ENCODE measurements at regions not wholly inside any gene's neighbourhood (a gene's known extent, or its start where the extent isn't known, plus 50 kb on each side); places are given as distances from the start of the nearest gene placed in this dataset.
"Not testable (repeated sequence)": the region's sequence is repeated elsewhere in the genome, so short reads cannot be mapped to it uniquely, and the experiment has no call there.

GRCh38 chr12:34226044-34226443 lies 203.7 kb downstream of the ALG10 start:
- DNase-seq (ENCODE audit: low spot score), result not testable (repeated sequence)

DNA sequence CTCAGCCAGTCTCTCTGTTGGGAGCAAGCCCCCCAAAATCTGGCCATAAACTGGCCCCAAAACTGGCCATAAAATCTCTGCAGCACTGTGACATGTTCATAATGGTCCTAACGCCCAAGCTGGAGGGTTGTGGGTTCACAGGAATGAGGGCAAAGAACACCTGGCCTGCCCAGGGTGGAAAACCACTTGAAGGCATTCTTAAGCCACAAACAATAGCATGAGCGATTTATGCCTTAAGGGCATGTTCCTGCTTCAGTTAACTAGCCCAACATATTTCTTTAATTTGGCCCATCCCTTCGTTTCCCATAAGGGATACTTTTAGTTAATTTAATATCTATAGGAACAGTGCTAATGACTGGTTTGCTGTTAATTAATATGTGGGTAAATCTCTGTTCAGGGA lies 205.8 kb downstream of the ALG10 start:
- DNase-seq (ENCODE audit: low spot score), result not testable (repeated sequence)

DNA sequence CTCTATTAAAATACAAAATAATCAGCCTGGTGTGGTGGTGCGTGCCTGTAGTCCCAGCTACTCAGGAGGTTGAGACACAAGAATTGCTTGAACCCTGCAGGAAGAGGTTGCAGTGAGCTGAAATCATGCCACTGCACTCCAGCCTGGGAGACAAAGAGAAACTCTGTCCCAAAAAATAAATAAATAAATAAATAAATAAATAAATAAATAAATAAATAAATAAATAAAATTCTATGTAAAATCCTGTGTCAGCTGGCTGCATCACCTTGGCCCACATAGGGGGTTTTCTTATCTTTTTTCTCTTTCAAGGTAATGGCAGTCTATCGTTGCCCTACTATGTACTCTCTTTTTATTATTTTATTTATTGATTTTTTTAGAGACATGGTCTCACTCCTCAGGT lies 206.7 kb downstream of the ALG10 start:
- not testable (repeated sequence) for DNase-seq (ENCODE audit: low spot score)

- no peak for DNase-seq (ENCODE audit: low spot score)
These were observed 211.3 kb downstream of the ALG10 start for GRCh38 chr12:34233618-34234017.

- no peak for DNase-seq (ENCODE audit: low spot score)
These were observed 213.8 kb downstream of the ALG10 start for GRCh38 chr12:34236073-34236472.

DNA sequence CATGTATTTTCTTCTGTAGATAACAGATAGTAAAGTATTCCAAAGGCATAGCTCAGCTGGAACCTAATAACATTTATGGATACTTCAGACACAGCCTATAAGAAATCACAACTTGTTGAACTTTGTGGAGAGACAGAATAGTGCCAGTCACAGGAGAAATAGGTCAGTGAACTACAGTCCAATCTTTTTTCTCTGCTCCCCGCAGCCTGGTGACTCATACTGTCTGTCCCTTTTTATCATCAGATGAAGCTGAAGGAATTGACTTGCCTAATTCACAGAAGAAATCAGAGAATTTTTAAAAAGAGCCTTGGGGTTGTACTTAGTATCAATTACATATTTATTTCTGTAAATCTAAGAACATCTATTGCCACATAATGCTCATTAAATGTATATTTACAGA lies 222.3 kb downstream of the ALG10 start:
- no peak for DNase-seq (ENCODE audit: low spot score)

GRCh38 chr12:34249271-34249670 lies 227.0 kb downstream of the ALG10 start:
- no peak for DNase-seq (ENCODE audit: low spot score)

DNA sequence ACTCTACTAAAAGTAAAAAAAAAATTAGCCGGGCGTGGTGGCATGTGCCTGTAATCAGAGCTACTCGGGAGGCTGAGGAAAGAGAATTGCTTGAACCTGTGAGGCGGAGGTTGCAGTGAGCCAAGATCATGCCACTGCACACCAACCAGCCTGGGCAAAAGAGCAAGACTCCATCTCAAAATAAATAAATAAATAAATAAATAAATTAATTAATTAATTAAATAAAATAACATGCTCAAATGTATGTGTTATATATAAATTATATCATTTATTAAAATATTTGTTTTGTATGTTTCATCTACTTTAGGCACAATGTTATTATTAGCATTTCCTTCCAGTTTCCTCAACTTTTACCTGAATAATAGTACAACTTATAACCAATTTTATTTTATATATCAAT lies 229.6 kb downstream of the ALG10 start:
- not testable (repeated sequence) for DNase-seq (ENCODE audit: low spot score)

DNA sequence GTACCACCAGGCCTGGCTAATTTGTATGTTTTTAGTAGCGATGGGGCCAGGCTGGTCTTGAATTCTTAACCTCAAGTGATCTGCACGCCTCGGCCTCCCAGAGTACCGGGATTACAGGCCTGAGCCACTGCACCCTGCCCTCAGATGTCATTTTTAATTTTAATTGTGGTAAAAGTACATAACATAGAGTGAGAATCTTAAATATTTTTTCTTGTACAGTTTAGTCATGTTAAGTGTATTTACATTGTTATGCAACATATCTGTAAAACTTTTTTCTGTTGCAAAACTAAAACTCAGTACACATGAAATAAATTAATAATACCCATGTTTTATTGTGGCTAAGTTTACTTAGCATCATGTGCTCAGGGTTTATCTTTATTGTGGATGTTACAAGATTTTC lies 231.4 kb downstream of the ALG10 start:
- DNase-seq (ENCODE audit: low spot score), result no peak

DNA sequence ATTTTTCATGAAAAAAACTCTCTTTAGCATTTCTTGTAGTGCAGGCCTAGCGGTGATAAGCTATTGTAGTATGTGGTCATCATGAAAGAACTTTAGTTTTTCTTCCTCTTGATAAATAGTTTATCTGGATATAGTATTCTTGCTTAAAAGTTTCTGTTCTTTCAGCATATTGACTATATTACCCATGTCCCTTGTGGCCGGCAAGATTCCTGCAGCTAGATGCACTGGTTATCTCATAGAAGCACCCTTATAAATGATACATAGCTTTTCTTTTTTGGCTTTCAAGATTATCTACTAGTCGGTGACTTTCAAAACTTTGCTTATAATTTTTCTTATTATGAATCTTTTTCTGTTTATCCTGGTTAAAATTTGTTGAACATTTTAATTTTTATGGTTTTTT lies 234.8 kb downstream of the ALG10 start:
- DNase-seq (ENCODE audit: low spot score), result no peak

- not testable (repeated sequence) for DNase-seq (ENCODE audit: low spot score)
These were observed 239.8 kb downstream of the ALG10 start for GRCh38 chr12:34262140-34262539.

DNA sequence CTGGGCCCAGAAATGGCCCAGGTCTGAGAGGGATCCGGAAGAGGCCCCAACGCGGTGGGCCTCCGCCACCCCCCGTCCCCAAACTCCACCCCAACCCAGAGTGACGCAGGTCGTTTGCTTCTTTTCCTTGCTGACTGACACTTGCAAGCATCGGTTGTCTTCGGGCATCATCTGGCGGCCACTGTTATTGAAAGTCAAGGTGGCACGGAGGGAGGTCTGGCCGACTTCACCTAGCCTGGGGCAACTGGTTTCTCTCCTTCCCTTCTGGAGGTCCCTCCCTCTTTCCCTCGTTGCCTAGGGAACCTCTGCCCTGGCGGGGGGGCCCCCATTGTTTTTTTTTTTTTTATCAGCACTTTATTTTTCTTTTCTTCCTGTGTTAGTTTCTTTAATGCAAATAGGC lies 241.8 kb downstream of the ALG10 start:
- DNase-seq (ENCODE audit: low spot score), result no peak

DNA sequence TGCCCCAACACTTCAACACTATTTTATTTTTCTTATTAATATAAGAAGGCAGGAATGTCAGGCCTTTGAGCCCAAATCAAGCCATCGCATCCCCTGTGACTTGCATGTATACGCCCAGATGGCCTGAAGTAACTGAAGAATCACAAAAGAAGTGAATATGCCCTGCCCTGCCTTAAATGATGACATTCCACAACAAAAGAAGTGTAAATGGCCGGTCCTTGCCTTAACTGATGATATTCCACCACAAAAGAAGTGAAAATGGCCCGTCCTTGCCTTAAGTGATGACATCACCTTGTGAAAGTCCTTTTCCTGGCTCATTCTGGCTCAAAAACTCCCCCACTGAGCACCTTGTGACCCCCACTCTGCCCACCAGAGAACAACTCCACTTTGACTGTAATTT lies 251.4 kb downstream of the ALG10 start:
- DNase-seq (ENCODE audit: low spot score), result not testable (repeated sequence)

- no peak for DNase-seq (ENCODE audit: low spot score)
These were observed 252.8 kb downstream of the ALG10 start for GRCh38 chr12:34275129-34275528.

DNA sequence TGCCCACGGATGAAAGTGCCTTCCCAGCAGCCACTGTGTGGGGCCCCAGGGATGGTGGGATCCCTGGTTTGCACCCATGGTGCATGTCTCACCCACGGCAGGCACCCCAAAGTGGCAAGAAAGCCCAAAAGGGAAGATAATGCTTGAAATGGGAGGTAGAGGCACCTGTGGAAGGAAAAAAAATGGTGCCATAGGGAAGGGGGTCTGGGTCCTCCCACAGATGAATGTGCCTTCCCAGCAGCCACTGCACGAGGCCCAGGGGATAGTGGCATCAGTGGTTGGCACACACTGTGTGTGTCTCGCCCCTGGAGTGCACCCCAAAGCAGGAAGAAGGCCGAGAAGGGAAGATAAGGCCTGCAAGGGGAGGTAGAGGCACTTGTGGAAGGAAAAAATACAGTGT lies 264.2 kb downstream of the ALG10 start:
- DNase-seq (ENCODE audit: low spot score), result no peak

GRCh38 chr12:34286934-34287333 lies 264.6 kb downstream of the ALG10 start:
- no peak for DNase-seq (ENCODE audit: low spot score)

GRCh38 chr12:34287437-34287836 lies 265.1 kb downstream of the ALG10 start:
- no peak for DNase-seq (ENCODE audit: low spot score)

- DNase-seq (ENCODE audit: low spot score), result no peak
These were observed 266.0 kb downstream of the ALG10 start for GRCh38 chr12:34287986-34288962.

DNA sequence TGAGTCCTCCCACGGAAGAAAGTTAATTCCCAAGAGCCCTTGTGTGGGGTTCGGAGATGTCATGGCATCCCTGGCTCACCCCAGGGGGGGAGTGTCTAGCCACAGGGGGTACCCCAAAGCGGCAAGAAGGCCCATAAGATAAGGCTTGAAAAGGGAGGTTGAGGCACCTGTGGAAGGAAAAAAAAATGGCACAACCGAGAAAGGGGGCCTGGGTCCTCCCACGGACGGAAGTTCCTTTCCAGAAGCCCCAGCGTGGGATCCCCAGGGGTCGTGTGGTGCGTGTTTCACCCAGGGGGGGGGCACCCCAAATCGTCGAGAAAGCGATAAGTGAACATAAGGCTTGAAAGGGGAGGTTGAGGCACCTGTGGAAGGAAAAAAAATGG lies 266.7 kb downstream of the ALG10 start:
- DNase-seq (ENCODE audit: low spot score), result no peak

DNA sequence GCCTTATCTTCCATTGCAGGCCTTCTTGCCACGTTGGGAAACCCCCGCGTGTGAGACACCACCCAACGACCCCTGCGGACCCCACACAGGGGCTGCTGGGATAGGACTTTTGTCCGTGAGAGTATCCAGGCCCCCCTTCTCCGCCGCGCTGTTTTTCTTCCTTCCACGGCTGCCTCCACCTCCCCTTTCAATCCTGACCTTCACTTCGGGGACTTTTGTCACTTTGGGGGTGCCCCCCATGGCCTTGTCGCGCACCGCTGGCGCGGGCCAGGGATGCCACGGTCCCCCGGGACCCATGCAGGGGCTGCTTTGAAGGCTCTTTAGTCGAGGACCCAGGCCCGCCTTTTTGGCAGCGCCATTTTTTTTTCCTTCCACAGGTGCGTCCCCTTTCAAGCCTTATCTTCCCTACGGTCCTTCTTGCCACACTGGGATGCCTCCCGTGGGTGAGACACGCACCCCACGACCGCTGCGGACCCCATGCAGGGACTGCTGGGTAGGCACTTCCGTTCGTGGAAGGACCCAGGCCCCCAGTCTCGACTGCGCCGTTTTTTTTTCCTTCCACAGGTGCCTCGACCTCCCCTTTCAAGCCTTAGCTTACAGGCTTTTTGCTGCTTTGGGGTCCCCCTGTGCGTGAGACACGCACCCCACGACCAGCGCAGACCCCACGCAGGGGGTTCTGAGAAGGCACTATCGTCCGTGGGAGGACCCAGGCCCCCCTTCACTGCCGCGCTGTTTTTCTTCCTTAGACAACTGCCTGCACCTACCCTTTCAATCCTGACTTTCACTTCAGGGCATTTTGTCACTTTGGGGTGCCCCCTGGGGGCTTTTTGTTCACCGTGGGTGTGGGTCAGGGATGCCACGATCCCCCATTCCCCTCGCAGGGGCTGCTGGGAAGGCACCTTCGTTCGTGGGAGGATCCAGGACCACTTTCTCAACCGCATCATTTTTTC lies 267.4 kb downstream of the ALG10 start:
- DNase-seq (ENCODE audit: low spot score), result no peak

DNA sequence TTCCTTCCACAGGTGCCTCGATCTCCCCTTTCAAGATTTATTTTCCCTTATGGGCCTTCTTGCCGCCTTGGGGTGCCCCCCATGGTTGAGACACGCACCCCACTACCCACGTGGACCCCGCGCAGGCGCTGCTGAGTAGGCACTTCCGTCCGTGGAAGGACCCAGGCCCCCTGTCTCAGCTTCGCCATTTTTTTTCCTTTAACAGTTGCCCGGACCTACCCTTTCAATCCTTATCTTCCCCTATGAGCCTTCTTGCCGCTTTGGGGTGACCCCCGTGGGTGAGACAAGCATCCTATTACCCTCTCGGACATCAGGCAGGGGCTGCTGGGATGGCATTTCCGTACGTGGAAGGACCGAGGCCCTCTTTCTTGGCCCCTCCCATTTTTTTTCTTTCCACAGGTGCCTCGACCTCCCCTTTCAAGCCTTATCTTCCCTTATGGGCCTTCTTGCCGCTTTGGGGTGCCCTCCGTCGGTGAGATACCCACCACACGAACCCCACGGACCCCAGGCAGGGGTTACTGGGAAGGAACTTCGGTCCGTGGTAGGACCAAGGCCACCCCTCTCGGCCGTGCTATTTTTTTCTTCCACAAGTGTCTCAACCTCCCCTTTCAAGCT lies 268.2 kb downstream of the ALG10 start:
- DNase-seq (ENCODE audit: low spot score), result no peak

GRCh38 chr12:34291001-34291400 lies 268.7 kb downstream of the ALG10 start:
- no peak for DNase-seq (ENCODE audit: low spot score)
